ENCODE measurements at regions not wholly inside any gene's neighbourhood (a gene's known extent, or its start where the extent isn't known, plus 50 kb on each side); places are given as distances from the start of the nearest gene placed in this dataset.
A peak's percentile ranks its signal among the peaks of the same experiment; 100 is the strongest.

DNA sequence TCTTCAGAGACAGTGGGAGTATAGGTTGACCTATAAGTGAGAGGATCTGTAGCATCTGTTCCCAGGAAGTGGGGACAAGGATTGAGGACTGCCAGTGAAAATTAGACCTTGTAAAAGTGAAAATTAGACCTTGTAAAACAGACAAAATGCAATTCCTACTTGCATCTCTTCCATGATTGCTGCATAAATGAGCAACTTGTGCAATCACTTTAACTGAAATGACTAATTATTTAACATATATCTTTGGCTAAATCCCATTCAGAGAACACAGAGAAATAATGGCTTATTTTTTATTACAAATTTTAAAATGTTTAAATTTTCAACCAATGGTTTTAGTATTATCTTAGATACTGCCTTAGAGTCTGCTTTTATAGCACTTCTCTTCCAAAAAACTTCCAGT lies 67.2 kb upstream of the NABP1 start:
- no peak for DNase-seq (ENCODE audit: low read depth in 2 of 2)

DNA sequence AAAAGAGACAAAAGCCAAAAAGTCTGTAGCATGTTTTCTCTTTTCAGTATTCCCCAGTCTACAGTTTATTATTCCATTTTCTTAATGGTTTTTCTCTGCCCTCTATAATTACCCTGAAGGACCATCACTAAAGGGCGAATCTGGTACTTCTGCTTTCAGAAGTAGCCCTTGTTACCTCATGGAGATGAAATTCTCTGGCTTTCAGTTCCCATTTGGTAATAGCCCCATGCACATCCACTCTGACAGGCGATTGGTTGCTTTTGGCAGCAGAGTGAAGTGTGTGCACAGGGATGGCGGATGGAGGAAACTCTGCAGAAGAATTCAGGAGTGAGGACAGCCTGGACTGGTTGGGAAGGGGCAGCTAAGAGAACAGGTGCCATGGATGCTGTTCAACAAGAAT lies 66.3 kb upstream of the NABP1 start:
- DNase-seq (ENCODE audit: low read depth in 2 of 2) = no peak

DNA sequence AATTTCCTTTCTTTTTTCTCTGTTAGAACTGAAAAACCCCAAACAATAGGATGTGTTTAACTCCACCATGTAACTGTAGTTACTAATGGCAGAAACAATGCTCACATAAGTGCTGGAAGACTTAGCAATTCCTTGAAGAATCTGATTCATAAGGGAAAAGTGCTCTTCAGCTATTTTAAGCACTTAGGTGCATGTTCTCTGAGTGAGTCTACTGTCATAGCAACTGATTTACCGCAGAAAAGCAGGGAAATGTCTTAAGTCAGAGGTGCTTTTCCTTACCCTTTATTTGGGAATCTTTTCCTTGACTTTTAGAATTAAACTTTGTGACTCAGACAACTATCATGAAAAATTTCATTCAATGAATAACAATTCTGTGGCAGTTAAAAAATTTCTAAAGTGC lies 65.4 kb upstream of the NABP1 start:
- DNase-seq (ENCODE audit: low read depth in 2 of 2) = no peak

DNA sequence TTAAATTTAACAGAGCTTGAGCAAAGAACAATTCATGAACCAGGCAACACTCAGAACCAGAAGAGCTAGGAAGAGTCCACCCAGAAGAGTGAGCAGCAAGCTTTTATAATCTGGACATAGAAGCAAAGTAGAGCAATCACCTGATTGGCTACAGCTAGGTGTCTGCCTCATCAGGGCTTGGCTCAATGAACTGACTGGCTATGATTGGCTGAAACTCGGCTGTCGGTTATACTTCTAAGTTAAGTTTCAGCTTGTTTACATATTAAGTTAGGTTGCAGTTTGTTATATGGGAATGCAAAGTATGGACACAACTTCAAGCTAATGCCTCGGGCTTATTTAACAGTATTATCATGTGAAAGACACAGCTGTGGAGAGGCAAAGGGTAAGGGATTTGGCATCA lies 63.2 kb upstream of the NABP1 start:
- DNase-seq (ENCODE audit: low read depth in 2 of 2) = no peak

DNA sequence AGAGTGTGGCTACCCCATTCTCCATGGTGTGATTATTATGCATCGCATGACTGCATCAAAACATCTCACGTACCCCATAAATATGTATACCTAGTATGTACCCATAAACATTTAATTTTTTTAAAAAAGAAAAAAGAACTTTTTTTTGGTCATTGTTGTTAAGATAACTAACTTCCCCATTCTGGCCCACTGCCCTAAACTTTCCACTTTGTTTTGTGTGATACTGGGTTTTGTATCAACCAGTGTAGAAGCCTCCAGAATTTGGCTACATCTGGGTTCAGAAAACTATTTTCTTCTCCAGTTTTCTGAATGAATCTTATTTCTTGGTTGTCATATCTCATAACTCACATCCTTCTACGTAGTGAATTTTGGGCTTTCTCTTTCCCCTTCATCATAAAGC lies 62.3 kb upstream of the NABP1 start:
- no peak for DNase-seq (ENCODE audit: low read depth in 2 of 2)

DNA sequence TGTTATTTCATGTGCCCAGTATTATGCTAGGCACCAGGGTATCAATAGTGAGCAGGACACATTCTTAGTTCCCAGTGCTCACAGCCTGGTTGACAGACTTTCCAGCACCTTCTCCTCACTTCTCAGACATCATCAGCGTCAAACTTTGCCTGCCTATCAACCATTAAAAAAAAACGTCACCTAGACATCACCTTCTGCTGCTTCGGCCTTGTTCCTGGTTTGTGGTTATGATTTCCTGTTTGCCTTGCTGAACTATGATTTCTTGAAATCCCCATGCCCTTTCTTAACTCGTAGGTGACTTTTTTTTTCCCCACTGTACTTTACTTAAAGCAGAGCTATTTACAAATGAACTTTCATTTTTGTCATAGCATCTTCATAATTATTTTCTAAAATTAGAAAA lies 60.4 kb upstream of the NABP1 start:
- peak in 1 of 2 donors; percentile 29 for DNase-seq (ENCODE audit: low read depth in 2 of 2)

DNA sequence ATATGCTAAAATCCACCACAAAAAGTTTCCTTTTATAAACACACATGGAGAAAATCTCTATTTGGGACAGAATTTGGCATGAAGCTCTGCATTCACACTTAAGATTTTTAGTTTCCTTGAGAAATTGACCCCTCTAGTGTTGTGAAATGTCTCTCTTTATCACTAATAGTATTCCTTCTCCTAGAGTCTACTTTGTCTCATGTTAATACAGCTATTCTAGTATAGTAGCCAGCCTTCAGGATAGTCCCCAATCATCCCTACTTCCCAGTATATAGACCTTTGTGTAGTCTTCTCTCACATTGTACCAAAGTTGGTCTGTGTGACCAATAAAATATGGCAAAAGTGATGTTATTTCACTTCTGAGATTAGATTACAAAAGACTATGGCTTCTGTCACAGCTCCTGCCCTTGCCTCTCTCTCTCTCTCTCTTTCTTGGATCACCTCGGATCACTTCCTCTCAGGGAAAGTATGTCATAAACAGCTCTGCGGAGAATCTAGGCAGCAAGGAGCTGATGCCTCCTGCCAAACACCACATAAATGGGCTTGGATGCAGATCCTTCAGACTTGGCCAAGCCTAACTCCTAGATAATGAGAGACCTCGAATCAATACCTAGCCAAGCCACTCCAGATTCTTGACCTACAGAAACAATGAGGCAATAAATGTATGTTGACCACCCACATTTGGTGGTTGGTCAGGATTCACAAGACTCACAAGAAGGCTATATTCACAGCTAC lies 59.7 kb upstream of the NABP1 start:
- DNase-seq (ENCODE audit: low read depth in 2 of 2) = no peak

DNA sequence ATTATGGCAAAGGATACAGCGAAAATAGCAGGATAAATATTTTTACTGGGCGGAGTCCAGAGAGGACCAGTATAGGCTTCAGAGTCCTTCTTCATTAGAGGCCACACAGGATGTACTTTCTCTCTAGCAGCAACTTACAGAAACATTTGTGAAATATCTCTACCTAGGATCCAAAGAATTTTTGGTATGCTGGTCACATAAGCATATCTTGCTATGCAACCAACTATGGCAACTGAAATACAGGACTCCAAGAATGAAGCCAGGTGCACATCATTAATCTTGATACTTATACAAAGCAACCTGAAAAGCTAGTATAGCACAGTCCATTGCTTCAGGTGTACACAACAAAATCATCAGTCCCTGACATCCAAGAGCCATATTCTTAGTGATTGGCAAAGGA lies 59.1 kb upstream of the NABP1 start:
- DNase-seq (ENCODE audit: low read depth in 2 of 2) = no peak

DNA sequence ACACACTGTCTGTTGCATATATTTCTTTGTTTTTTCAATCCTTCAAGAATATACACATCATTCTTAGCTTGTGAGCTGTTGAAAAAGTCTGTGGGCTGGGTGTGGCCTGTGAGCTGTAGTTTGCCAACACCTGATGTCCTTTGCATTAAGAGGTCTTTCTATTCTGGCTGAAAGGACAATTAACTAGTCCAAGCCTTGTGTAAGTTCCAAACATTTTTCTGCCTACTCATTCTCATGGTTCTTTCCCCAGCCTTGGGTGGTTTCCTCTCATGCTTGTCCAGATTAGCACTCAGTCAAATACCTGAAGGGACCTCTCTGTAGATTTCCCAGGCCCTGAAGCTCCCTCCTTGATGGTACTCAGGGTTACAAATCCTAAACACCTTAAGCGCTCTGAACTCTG lies 57.8 kb upstream of the NABP1 start:
- no peak for DNase-seq (ENCODE audit: low read depth in 2 of 2)

DNA sequence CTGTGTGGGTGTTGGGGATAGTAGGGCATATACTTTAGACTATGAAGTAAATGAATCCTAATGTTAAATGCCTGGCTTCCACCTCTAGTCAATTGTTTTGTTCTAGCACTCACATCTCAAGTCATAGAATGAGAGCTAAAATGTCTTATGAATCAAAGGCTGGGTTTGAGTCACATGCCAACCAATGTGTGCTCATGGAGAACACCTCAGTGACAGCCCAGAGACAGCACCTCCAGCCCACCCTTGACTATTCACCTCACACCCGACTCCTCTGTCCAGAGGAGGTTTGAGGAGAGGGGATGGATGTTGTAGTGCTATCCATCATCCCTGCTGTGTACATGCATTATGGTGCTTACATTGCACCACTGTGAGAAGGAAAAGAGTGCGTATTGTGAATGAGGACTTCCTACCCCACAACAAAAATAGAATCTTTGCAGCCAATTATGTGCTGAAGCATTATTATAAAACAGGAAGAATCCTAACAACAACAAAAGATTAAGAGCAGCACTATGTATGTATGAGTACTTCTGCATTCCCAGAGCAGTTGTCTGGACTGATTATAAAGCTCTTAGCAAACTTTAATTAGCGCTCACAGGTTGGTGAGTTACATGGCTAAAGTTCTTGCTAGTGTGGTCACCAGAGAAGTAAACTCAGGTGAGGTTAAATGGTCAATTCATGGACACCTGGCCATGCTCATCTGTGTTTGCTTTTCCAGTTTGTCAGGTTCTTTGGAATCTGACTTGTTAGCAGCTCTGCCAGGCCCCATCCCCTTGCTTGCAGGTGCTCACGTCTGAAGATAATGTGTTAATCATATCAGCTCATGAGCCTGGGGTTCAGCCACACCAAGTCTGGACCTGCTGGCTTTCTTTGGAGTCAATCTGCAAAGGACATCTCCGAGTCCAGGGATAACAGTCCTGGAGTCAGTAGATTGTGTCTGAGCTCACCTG lies 55.3 kb upstream of the NABP1 start:
- no peak for DNase-seq (ENCODE audit: low read depth in 2 of 2)

DNA sequence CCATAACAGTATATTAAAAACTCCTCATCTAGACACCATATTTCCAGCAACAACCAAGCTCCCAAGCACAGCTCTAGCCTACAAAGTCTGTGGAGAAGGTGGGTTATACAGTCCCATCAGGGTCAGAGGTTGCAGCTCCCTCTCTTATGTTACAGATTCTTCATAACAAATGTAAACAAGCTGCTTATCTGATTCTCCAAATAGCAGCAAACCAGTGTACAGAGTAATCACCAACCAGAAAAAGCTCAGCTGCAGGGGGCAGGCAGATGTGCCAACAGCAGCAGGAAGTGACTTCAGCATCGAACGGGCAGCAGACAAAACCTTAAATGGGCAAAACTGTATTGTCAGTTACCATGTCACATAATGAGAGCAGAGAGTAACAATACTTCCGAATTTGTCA lies 52.9 kb upstream of the NABP1 start:
- no peak for DNase-seq (ENCODE audit: low read depth in 2 of 2)

DNA sequence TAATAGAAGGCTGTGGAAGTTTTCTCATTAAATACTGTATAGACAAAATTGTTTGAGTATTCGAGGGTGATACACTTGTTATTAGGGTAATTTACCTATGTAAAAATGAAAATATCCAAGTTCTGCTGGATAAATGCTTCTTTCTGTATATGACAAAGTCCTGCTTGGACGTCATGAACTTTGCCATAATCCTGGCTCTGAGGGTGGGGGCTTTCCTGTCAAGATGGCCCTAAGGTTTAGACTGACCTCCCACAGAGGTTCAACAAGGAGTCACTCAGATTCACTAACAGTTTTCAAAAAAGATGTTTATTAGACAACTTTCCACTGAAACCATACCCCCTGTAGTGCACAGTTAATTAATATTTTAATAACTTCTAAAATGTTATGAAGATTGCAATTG lies 52.5 kb upstream of the NABP1 start:
- DNase-seq (ENCODE audit: low read depth in 2 of 2) = no peak

DNA sequence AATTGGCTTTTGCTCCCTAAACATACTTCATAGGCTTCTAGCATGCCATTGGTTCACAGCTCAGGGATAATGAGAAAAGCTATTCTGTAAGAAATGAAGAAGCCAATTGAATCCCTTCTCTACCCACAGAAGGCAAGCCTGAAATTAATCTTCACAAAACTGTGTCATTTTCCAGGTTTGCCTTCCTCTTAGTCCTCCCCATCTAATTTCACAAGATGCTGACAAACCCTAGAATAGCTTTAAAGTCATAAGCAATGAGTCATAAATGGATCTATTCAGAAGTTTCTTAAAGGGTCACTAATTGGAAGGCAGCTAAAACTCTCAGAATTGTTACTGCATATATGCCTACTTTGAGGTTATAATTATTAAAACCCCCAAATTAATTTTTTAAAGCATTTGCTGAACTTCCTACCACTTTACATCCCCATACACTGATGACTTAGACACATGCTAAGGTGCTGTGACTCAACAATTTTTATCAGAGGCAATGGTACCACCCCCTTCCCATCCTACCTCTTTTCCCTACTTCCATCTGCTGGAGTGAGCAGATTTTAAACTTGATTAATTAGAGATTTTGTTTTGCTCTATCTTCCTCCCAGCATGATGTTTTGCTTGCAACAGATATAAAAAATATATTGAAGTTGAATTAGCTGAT lies 51.3 kb upstream of the NABP1 start:
- DNase-seq (ENCODE audit: low read depth in 2 of 2) = no peak

DNA sequence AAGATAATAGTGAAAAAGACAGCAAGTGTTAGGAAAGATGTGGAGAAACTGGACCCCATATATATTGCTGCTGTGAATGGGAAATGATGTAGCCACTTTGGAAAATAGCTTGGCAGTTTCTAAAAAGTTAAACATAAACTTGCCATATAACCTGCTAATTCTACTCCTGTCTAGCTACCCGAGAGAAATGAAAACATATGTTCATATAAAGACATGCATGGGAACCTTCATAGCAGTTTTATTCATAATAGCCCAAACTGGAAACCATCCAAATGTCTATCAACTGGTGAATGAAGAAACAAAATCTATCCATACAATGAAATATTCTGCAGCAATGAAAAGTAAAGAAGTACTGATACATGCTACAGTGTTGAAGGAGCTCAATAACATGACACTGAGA lies 50.4 kb upstream of the NABP1 start:
- DNase-seq (ENCODE audit: low read depth in 2 of 2) = no peak
